ENCODE measurements at regions not wholly inside any gene's neighbourhood (a gene's known extent, or its start where the extent isn't known, plus 50 kb on each side); places are given as distances from the start of the nearest gene placed in this dataset.

DNA sequence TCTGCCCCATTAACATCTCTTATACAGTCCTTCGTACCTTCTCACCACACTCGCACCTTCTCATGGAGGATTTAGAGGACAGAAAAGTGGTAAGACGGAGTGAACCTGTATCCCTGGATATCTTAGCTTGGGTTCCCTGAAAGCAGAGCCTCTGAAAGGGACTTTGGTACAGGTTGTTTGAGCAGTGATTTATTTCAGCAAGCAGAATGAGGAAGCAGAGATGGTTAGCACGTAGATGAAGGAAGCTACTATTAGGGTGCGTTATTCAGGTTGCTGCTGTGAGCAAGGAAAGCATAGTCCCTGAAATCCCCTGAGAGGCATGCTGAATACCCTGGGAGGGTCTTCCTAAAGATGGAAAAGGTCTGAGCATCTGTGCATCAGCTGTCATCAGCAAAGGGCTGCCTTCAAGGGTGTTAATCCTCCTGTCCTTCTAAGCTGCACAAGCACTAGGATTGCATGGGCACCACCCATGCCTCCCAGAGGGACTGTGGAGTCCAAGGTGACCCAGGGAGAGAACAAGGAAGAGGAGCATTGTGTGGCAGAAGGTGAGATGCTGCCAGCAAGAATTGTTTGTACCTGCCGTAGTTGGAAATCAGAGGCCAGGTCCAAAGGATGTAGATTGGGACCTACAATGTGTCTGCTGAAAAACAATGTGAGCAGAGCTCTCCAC is 273.7 kb downstream of the RASEF start:
- H3K4me3 Mint-ChIP-seq, result no peak overlapping the region
- H3K27ac Mint-ChIP-seq, result no peak overlapping the region
- no peak for DNase-seq
- no peaks in the 10 kb centered on the region for H3K36me3 Mint-ChIP-seq (ENCODE audit: insufficient read depth in 2 of 2)
- no peak for ATAC-seq (replicated peaks in 1 of 2)
- no peaks in the 10 kb centered on the region for H3K27me3 Mint-ChIP-seq (ENCODE audit: low read depth)
- no peaks in the 10 kb centered on the region for H3K4me1 Mint-ChIP-seq (ENCODE audit: low read depth)
- H3K9me3 Mint-ChIP-seq, result peaks cover 1 to 2% of the 10 kb centered on the region in 2 donors

DNA sequence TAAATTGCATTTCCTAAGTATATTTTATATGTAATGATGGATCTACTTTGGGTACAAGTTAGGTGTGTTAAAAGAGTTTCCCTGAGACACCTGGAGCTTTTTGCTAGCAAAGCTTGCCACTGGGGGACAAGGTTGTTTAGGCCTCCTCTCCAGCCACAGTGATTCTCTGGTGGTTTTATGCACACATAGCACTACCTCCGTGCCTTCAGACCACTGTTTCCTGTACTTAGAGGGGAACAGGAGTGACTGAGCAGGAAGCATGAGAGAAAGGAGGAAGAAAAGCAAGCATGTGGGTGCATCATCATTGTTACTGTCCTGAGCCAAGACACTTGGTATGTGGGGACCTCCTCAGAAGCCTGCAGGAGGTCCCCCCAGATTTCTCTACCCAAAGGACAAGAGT is 272.1 kb downstream of the RASEF start:
- H3K36me3 Mint-ChIP-seq (ENCODE audit: insufficient read depth in 2 of 2), result no peaks in the 10 kb centered on the region
- no peak for DNase-seq
- no peak for ATAC-seq (replicated peaks in 1 of 2)
- no peaks in the 10 kb centered on the region for H3K27me3 Mint-ChIP-seq (ENCODE audit: low read depth)
- H3K9me3 Mint-ChIP-seq, result peaks cover 1 to 2% of the 10 kb centered on the region in 2 donors
- H3K4me1 Mint-ChIP-seq (ENCODE audit: low read depth), result no peaks in the 10 kb centered on the region
- H3K4me3 Mint-ChIP-seq, result no peak overlapping the region
- no peak overlapping the region for H3K27ac Mint-ChIP-seq

DNA sequence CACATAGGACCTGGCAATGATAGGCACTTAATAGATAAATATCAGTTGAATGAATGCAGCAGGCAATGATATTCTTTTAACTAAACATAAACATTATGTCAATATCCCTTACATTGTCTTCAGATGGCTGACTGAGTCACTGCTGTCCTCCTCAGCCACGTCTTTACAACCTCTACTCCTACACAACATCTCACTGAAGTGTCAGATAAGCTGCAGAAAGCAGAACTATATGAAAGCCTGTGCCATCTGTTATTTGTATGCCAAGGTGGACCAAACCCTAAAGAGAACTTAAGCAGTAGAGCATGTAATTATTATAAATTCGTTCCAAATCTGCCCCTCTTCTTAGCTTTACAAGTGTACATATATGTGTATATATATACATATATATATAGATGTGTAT is 271.2 kb downstream of the RASEF start:
- Mint-ChIP-seq H3K27me3 (ENCODE audit: low read depth) (no peaks in the 10 kb centered on the region), H3K4me1 (ENCODE audit: low read depth) (no peaks in the 10 kb centered on the region), H3K4me3 (no peak overlapping the region), H3K9me3 (peaks cover 1 to 2% of the 10 kb centered on the region in 2 donors), H3K36me3 (ENCODE audit: insufficient read depth in 2 of 2) (no peaks in the 10 kb centered on the region), H3K27ac (no peak overlapping the region)
- DNase-seq (no peak), ATAC-seq (replicated peaks in 1 of 2) (no peak)

DNA sequence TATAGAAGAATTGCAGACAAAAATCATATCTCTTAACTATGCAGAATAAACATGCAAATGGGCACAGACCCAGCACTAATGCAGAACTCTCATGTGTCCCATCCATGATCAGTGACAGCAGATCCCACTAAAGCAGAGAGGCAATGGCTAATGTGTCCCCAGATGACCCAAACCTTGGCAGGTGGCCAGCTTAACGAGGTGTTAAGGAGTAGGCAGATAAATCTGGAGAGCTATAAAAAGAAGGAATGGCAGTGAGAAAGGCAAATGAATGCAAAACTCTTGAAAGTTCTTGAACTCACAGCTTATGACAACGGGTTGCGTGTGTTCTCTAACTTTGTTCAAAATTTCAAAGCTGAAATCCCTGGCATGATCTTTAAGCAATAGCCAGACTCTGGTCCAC is 265.4 kb downstream of the RASEF start:
- Mint-ChIP-seq H3K27ac (no peak overlapping the region), H3K36me3 (ENCODE audit: insufficient read depth in 2 of 2) (no peaks in the 10 kb centered on the region), H3K4me1 (ENCODE audit: low read depth) (no peaks in the 10 kb centered on the region), H3K27me3 (ENCODE audit: low read depth) (no peaks in the 10 kb centered on the region), H3K9me3 (peaks cover 0 to 4% of the 10 kb centered on the region in 2 donors), H3K4me3 (no peak overlapping the region)
- no peak for DNase-seq
- no peak for ATAC-seq (replicated peaks in 1 of 2)

DNA sequence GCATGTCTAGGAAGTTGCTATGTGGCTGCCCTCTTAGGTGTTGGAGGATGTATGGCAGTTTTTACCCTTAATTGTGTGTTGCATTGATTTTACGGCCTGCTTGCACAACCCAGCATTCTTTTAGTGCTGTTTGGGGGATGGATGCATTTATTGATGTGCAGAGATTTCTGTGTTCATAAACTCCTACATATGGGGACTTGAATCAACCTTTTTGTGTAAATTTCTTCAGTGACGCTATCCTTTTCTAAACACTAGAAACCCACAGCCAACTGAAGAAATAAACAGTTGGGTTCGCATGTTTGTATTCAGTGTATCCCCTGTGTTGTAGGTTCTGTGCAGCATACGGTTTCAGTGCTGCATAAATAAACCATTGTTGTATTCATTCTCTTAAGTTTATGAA is 263.7 kb downstream of the RASEF start:
- no peak for DNase-seq
- Mint-ChIP-seq H3K36me3 (ENCODE audit: insufficient read depth in 2 of 2) (no peaks in the 10 kb centered on the region), H3K27ac (no peak overlapping the region), H3K4me3 (no peak overlapping the region), H3K9me3 (peaks cover 0 to 4% of the 10 kb centered on the region in 2 donors), H3K27me3 (ENCODE audit: low read depth) (no peaks in the 10 kb centered on the region), H3K4me1 (ENCODE audit: low read depth) (no peaks in the 10 kb centered on the region)
- no peak for ATAC-seq (replicated peaks in 1 of 2)

DNA sequence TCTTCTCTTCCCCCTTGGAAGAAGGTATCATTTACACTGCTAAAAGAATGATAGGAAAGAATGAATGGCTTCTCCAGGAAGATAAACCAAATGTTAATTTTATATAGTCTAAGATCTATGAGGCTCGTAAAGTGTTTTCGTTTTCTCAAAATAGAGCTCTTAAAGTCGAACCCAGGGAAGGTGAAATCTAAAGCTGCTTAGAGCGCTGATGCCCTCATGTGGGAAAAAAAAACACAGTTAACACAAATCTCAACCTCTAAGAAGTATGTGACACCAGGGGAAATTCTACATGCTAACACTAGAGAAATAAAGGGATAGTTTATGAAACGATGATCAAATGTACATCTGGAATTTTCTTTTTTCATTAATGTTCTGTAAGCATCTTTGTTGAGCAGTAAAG is 257.9 kb downstream of the RASEF start:
- Mint-ChIP-seq H3K4me1 (ENCODE audit: low read depth) (no peaks in the 10 kb centered on the region), H3K27ac (no peak overlapping the region), H3K4me3 (no peak overlapping the region), H3K36me3 (ENCODE audit: insufficient read depth in 2 of 2) (no peaks in the 10 kb centered on the region), H3K27me3 (ENCODE audit: low read depth) (no peaks in the 10 kb centered on the region), H3K9me3 (peaks cover 2 to 3% of the 10 kb centered on the region in 2 donors)
- no peak for ATAC-seq (replicated peaks in 1 of 2)
- no peak for DNase-seq

DNA sequence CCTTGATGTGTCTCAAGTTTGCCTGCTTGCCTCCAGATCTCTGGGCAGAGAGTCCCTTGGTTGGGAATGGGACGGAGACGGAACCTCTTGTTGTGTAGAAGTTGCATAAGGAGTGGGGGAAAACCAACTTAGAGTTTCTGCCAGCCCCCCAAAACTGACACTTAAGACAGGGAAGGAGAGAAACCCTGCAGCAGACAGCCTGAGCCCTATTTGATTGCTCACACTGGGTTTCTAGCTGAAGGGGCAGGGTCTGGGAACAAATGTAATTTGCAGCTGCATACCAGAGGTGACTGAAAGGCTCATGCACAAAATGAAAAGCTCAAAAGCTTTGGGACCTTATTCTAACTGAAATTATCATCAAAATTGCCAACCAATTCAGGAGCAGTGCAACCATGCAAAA is 254.5 kb downstream of the RASEF start:
- ATAC-seq (replicated peaks in 1 of 2) (no peak), DNase-seq (no peak)
- peaks cover 2 to 4% of the 10 kb centered on the region in 2 donors for H3K9me3 Mint-ChIP-seq
- no peaks in the 10 kb centered on the region for H3K4me1 Mint-ChIP-seq (ENCODE audit: low read depth)
- H3K27ac Mint-ChIP-seq, result no peak overlapping the region
- no peaks in the 10 kb centered on the region for H3K36me3 Mint-ChIP-seq (ENCODE audit: insufficient read depth in 2 of 2)
- H3K4me3 Mint-ChIP-seq, result no peak overlapping the region
- H3K27me3 Mint-ChIP-seq (ENCODE audit: low read depth), result no peaks in the 10 kb centered on the region

DNA sequence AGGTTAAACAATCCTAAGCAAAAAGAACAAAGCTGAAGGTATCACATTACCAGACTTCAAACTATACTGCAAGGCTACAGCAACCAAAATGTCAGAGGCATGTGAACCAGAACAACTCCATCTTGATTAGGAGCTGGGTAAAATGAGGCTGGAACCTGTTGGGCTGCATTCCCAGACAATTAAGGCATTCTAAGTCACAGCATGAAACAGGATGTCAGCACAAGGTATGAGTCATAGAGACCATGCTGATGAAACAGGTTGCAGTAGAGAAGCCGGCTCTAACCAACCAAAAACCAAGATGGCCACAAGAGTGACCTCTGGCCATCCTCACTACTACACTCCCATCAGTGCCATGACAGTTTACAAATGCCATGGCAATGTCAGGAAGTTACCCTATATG is 252.0 kb downstream of the RASEF start:
- Mint-ChIP-seq H3K27ac (no peak overlapping the region), H3K4me1 (ENCODE audit: low read depth) (no peaks in the 10 kb centered on the region), H3K4me3 (no peak overlapping the region), H3K27me3 (ENCODE audit: low read depth) (no peaks in the 10 kb centered on the region), H3K9me3 (peaks cover 2 to 4% of the 10 kb centered on the region in 2 donors), H3K36me3 (ENCODE audit: insufficient read depth in 2 of 2) (no peaks in the 10 kb centered on the region)
- DNase-seq (no peak), ATAC-seq (replicated peaks in 1 of 2) (no peak)

DNA sequence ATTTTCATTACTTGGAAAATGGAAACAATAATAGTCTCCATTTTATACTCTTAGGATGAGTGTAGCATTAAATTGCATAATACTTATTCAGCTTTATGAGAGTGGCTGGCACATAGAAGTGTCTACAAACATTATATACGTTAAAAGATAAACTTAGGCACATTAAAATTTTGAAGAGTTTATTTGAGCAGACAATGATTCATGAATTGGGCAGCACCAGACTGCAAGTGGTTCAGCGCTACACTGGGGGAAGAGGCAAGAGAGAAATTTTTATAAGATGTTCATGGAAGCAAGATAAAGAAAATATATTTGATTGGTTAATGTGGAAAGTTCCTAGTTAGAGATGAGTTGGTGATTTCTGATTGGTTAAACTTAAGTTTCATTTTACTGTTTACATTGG is 243.7 kb downstream of the RASEF start:
- H3K9me3 Mint-ChIP-seq, result no peaks in the 10 kb centered on the region
- no peaks in the 10 kb centered on the region for H3K36me3 Mint-ChIP-seq (ENCODE audit: insufficient read depth in 2 of 2)
- H3K27me3 Mint-ChIP-seq (ENCODE audit: low read depth), result no peaks in the 10 kb centered on the region
- DNase-seq (no peak), ATAC-seq (replicated peaks in 1 of 2) (no peak)
- no peak overlapping the region for H3K27ac Mint-ChIP-seq
- no peak overlapping the region for H3K4me3 Mint-ChIP-seq
- no peaks in the 10 kb centered on the region for H3K4me1 Mint-ChIP-seq (ENCODE audit: low read depth)

DNA sequence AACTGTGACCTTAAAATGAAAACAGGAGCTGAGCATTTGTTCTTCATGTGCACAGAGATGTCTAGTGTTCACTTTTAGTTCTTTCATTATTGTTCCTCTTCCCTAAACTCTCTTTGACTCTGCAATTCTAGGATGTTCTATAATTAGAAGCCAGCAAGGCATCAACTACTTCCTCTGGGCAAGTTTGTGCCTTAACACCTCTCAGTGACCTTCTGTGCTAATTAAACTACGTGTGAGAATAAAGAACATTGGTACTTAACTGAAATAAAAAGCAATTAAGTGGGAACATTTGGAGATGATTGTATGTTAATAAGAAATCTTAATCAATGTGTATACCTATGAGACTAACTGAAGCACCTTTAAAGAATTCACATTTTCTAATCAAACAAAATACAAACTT is 242.8 kb downstream of the RASEF start:
- Mint-ChIP-seq H3K36me3 (ENCODE audit: insufficient read depth in 2 of 2) (no peaks in the 10 kb centered on the region), H3K9me3 (no peaks in the 10 kb centered on the region), H3K27ac (no peak overlapping the region), H3K27me3 (ENCODE audit: low read depth) (no peaks in the 10 kb centered on the region), H3K4me3 (no peak overlapping the region), H3K4me1 (ENCODE audit: low read depth) (no peaks in the 10 kb centered on the region)
- ATAC-seq (replicated peaks in 1 of 2), result no peak
- DNase-seq, result no peak

DNA sequence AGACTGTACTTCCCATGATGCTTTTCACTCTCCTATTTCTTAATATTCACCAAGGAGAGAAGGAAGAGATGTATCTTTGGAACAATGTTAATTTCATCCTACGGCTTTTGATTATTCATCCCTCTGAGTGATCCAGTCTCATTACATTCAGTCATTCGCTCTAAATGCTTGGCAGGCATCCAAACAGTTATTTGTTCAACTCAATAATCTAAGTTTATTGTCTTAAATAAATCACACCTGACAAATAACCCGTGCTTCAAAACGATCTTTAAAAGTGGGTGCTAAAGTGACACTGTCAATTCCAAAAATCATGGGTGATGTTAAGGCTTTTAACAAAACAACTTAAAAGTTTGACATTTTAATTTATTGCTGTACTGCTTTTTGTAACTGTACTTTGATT is 233.1 kb downstream of the RASEF start:
- no peak overlapping the region for H3K27ac Mint-ChIP-seq
- H3K36me3 Mint-ChIP-seq (ENCODE audit: insufficient read depth in 2 of 2), result no peaks in the 10 kb centered on the region

DNA sequence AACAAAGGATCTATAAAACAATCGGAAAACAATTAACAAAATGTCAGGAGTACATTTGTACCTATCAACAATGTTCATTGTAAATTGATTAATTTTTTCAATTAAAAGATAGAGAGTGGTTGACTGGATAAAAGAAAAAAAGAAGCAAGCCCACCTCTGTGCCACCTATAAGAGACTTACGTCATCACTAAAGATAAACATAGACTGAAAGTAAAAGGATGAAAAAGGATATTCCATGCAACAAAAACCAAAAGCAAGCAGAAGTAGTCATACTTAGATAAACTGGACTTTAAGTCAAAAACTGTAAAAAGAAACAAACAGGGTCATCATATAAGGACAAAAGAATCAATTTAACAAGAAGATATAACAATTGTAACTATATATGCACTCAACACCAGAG is 197.4 kb downstream of the RASEF start:
- DNase-seq (no peak), ATAC-seq (replicated peaks in 1 of 2) (no peak)
- H3K36me3 Mint-ChIP-seq (ENCODE audit: insufficient read depth in 2 of 2), result no peaks in the 10 kb centered on the region
- H3K9me3 Mint-ChIP-seq, result peaks cover 0 to 3% of the 10 kb centered on the region in 2 donors
- no peak overlapping the region for H3K27ac Mint-ChIP-seq
- no peak overlapping the region for H3K4me3 Mint-ChIP-seq
- no peaks in the 10 kb centered on the region for H3K4me1 Mint-ChIP-seq (ENCODE audit: low read depth)
- H3K27me3 Mint-ChIP-seq (ENCODE audit: low read depth), result no peaks in the 10 kb centered on the region

More for the DNA sequence above, 233.1 kb downstream of the RASEF start:
- Mint-ChIP-seq H3K4me1 (ENCODE audit: low read depth) (no peaks in the 10 kb centered on the region), H3K4me3 (no peak overlapping the region), H3K9me3 (peaks cover 1 to 5% of the 10 kb centered on the region in 2 donors), H3K27me3 (ENCODE audit: low read depth) (no peaks in the 10 kb centered on the region)
- DNase-seq (no peak), ATAC-seq (replicated peaks in 1 of 2) (no peak)

DNA sequence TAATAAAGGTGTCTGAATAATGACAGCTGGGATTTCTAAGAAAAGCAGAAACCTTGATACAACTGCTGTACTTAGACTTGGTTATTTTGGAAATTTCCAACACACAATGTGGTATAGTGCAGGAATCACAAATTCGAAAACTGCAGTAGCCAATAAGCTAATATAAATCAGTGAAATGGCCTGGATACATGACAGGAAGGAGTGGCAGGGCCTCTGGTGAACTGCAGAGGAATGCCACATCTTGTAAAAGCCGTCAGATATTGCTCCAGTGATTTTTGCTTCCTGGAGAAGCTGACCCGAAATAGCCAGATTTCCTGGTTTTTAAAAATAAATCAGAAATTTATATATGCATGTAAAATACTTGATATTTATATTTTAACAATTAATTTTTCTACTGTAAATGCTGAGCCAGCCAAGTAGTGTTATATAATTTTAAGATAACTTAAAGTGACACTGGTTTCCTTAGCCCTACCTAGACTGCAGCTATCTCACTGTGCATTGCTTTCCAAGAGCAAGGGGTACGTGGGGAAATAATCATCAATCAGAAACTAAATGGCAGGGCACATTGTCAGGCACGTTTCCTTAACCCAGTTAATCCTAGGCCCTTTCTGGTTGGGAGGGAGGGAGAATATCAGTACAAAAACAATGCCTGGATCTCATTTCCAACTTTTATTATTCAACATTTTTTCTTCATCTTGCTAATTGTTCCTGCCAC is 182.4 kb downstream of the RASEF start:
- no peak for ATAC-seq (replicated peaks in 1 of 2)
- Mint-ChIP-seq H3K9me3 (peaks cover 0 to 5% of the 10 kb centered on the region in 2 donors), H3K4me3 (no peak overlapping the region), H3K36me3 (ENCODE audit: insufficient read depth in 2 of 2) (no peaks in the 10 kb centered on the region), H3K4me1 (ENCODE audit: low read depth) (no peaks in the 10 kb centered on the region), H3K27me3 (ENCODE audit: low read depth) (no peaks in the 10 kb centered on the region), H3K27ac (no peak overlapping the region)
- DNase-seq, result no peak

DNA sequence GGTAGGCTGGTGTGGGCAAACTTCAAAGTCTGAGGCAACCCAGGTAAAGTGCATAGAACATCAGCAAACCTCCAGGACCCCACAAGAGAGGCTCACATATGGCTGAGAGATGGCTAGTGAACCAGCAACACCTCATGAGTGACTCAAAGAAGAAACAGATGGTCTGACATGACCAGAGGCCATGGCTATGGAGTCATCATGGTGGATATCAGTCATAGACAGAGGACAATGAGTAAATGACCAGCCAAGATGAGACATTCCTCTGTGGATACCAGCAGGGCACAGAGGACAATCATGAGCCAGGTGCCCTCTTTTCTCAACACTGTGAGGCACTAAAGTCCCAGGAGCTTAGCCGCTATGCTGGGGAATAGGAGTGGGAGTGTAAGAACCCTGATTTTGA is 180.8 kb downstream of the RASEF start:
- Mint-ChIP-seq H3K27me3 (ENCODE audit: low read depth) (no peaks in the 10 kb centered on the region), H3K4me3 (no peak overlapping the region), H3K4me1 (ENCODE audit: low read depth) (no peaks in the 10 kb centered on the region), H3K9me3 (peaks cover 0 to 5% of the 10 kb centered on the region in 2 donors), H3K27ac (no peak overlapping the region), H3K36me3 (ENCODE audit: insufficient read depth in 2 of 2) (no peaks in the 10 kb centered on the region)
- DNase-seq (no peak), ATAC-seq (replicated peaks in 1 of 2) (no peak)
